KG1 (cell line): ENCODE measurements at regions not wholly inside any gene's neighbourhood (a gene's known extent, or its start where the extent isn't known, plus 50 kb on each side); places are given as distances from the start of the nearest gene placed in this dataset.
"Not testable (repeated sequence)": the region's sequence is repeated elsewhere in the genome, so short reads cannot be mapped to it uniquely, and the experiment has no call there.

Experiments
- DNase-seq: peaks from one replicate; lab custom pipeline; 2025; lab: John Stamatoyannopoulos, UW

DNA sequence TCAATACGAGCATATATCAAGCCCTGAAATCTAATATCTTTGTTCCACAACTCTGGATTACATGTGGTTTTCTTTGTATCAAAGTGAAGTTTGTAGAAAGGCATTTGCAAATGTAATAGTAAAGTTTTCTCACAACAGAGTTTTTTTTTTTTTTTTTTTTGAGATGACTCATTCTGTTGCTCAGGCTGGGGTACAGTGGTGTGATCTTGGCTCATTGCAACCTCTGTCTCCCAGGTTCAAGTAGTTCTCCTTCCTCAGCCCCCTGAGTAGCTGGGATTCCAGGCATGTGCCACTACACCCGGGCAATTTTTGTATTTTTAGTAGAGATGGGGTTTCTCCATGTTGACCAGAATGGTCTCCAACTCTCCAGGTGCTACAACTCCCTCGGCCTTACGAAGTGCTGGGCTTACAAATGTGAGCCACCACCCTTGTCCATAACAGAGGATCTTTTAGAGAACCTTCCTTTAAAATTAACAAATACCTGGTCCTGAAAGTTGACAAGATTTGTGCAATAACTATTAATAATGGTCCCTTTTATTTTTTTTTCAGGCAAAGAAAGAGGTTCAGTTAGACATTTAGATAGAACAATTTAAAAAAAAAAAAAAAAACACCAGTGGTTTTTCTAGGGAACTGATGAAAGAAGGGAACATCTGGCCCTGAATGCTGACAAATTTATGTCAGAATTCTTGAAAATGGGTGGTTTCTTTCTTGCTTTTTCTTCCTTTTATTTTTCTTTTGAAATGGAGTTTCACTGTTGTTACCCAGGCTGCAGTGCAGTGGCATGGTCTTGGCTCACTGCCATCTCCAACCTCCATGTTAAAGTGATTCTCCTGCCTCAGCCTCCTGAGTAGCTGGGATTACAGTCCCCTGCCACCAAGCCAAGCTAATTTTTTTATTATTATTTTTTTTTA, 278.5 kb downstream of the RPS4Y2 start:
- DNase-seq, result no peak

DNA sequence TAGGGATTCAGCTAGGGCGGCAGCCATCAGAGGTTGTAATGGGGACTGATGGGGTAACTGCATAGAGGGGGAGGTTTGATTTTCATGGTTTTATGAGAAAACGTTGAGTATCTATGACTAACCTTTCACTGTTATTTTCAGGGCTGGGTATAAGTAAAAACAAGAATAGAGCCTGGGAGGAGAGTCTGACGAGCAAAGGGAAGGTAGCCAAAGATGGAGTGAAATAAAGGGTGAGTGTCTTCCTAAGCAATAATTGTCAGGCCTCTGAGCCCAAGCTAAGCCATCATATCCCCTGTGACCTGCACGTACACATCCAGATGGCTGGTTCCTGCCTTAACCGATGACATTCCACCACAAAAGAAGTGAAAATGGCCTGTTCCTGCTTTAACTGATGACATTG, 281.5 kb downstream of the RPS4Y2 start:
- not testable (repeated sequence) for DNase-seq

DNA sequence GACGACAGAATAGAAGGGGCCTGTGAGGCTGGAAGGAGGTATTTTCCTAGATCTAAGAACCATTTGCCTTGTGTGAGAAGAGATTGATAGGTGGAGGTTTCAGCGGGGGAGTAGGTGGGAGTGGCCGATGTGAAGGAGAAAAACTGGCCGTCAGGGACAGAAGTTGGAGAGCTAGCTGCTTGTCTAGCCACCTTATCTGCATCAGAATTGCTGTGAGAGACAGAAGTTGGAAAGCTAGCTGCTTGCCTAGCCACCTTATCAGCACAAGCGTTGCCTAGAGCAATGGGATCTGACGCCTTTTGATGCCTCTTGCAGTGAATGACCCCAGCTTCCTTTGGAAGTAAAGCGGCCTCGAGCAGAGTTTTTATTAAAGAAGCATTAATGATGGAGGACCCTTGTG, 283.9 kb downstream of the RPS4Y2 start:
- no peak for DNase-seq

GRCh38 chrY:21040711-21041110, 284.8 kb downstream of the RPS4Y2 start:
- DNase-seq, result not testable (repeated sequence)

GRCh38 chrY:21073079-21073478, 317.2 kb downstream of the RPS4Y2 start:
- DNase-seq, result no peak

DNA sequence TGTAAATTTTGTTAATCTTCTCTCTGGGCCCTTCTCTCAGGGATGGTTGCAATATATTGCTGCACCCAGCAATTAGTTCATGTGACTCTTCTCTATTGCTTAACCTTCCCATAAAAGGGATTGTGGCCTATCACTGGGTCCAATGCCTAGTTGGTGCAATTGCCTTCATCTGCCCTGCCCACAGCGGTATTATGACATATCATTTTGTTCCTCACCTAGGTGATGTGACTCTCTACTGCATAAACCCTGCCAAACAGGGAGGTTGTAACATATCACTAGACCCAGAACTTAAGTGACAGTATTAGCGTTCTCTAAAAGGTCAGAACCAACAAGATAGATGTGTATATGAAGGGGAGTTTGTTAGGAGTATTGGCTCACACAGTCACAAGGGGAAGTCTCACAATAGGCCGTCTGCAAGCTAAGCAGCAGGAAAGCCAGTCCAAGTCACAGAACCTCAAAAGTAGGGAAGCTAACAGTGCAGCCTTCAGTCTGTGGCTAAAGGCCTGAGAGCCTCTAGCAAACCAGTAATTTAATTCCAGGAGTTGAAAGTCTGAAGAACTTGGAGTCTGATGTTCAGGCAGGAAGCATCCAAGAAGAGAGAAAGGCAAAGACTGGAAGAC, 317.8 kb downstream of the RPS4Y2 start:
- no peak for DNase-seq

DNA sequence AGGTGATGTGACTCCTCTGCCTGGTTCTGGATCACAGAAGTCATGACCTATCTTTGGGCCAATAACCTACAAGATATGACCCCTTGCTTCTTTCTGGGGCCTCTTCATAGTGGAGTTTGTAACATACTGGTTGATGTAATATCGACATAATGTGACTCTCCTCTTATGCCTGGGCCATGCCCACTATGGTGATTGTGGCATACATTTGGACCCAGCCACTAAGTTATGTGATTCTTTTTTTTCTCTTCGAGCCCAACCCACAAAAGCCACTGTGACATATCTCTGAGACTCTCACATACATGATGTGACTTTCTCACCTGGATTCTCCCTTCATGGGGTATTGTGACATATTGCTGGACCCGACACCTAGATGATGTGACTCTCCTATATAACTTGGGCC, 319.8 kb downstream of the RPS4Y2 start:
- DNase-seq, result no peak

DNA sequence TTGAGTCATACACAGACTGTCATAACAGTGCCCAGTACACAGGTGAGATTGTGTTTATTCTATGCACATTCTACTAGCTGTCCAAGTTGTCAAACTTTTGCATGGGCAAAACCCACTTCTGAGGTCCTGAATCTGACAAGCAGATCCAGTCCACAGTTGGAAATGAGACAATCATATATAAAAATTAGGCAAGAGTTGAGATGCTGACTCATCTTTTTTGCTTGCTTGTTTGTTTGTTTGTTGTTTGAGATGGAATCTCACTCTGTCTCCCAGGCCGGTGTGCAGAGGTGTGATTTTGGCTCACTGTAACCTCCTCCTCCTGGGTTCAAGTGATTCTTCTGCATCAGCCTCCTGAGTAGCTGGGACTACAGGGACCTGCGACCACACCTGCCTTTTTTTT, 323.8 kb downstream of the RPS4Y2 start:
- DNase-seq, result no peak

DNA sequence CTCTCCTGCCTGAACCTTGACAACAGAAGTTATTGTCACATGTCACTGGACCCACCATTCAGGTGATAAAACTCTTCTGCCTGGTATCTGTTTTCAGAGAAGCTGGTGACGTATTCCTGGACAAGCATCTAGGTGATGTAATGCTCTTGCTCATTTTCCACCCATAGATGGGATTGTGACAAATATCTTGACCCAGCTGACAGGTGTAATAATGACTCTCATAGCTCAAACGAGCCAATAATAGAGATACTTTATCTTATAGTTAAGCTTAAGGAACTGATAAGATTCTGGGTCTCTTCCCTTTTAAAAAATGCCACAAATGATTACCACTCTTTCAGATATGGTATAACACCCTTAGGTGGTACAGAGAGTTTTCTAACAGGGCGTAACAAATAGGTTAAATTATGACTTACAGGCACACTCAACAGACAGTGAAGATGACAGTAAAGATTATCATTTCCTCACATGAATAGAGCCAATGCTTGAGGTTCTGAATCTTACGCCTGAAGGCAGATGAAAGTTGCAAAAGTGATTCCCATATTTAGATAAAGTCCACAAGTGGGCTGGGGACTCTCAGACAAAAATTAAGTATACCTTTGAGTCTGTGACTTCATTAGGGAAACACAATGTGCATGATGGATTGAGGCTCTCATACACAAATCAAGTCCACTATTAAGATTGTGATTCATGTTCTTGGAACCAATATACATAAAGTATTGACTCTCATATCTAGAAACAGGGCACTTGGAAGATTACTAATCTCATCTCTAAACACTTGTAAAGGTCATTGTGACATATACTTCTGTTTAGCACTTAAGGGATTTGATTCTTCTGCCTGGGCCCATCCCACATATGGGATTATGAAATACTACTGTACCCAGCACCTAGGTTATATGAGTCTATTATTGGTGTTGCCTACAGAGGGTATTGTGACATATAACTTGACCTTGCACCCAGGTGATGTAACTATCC, 326.0 kb downstream of the RPS4Y2 start:
- DNase-seq, result no peak

DNA sequence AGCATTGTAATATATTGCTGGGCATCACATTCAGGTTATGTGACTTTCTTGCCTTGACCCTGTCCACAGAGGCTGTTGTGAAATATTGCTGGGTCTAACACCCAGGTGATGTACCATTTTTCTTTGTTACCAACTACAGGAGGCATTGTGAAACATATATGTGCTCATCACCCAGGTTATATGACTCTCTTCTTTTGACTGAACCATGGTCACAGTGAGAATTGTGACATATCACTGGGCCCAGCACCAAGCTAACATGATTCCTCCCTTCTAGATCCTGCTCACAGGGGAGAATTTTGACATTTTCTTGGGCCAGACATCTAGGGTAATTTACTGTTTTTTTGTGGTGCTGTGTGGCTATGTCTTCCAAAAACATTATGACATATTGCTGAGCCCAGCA, 326.7 kb downstream of the RPS4Y2 start:
- DNase-seq, result no peak

GRCh38 chrY:21091909-21092308, 336.0 kb downstream of the RPS4Y2 start:
- no peak for DNase-seq

GRCh38 chrY:21102507-21102906, 346.6 kb downstream of the RPS4Y2 start:
- no peak for DNase-seq

- DNase-seq, result no peak
Observed at GRCh38 chrY:21103885-21104284, 348.0 kb downstream of the RPS4Y2 start.

DNA sequence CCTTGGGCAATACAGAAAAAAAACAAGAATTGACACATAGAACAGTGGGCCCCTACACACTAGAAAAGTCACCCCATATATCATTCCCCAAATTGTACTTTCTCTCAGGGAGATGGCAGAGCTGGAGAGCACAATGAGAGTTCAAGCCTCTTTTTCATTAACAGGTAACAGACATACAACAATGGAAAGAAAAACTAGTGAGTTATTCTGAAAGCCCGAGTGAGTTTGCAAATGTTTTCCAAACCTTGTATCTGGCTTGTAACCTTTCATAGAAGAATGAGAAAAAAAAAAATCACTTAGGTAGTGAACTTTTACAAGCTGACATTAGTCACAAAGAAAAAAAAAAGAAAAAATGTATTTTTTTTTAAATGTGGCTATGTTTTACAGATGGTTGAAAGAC, 349.6 kb downstream of the RPS4Y2 start:
- DNase-seq, result no peak

DNA sequence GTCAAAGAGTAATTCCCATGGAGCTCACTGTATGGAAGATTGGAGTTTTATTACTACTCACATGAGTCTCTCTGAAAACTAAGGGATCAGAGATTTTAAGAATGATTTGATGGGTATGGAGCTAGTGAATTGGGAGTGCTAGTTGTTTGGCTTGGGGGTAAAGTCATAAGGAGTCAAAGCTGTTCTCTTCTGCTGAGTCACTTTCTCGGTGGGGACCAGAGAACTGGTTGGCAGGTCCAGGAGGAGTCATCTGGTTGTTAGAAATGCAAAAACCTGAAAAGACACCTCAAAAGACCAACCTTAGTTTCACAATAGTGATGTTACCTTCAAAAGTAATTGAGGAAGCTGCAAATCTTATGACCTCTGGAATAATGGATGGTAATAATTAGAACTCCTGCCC, 355.4 kb downstream of the RPS4Y2 start:
- no peak for DNase-seq

DNA sequence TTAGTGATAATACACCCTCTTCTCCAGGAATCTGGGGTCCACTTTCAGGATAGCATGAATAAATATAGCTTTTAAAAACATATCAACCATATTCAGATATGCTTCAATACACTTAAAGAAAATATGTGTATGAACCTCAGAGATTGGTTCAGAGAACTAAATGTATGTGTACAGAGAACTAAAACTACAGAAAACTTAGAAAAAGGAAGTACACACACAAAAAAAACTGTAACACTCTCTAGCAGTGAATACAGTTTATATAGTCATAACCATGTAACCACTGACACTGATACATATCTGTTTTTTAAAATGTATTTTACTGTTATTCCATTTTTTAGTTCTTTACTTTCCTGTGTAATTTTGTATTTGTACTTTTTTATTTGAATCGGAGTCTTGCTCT, 365.2 kb downstream of the RPS4Y2 start:
- no peak for DNase-seq

GRCh38 chrY:21135591-21135990, 375.5 kb upstream of the RBMY1B start:
- DNase-seq, result no peak

DNA sequence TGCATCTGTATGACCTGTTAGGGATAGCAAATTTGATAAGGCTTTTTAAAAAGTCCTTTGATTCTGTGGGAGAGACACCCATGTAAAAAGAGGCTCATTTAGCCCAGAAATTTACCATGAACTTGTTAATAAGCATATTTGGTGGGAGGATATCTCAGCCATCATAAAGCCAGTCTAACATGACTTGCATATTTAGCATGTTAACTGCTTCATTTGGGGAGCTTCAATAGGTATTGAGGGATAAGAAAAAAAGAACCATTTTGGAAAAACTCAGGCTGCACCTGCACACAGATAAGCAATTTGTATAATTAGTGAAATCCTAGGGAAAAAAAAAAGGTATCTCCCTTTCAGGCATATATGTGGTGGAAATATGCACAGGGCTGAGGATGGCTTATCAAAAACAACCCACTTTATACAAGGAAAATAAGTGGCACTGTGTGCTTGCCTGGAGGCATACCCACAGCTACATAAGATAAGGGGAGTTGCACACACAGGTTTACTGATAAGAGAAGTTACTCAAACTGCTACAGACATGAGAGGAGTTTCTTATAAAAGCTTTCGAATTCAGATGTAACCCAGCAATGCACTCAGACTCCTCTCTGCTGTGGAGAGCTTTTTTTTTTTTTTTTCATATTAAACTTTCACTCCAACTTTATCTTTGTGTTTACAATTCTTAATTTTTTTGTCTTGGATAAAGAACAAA, 372.9 kb upstream of the RBMY1B start:
- DNase-seq, result no peak

- no peak for DNase-seq
Observed at GRCh38 chrY:21146331-21146730, 364.8 kb upstream of the RBMY1B start.

GRCh38 chrY:21149971-21150370, 361.2 kb upstream of the RBMY1B start:
- DNase-seq, result no peak

DNA sequence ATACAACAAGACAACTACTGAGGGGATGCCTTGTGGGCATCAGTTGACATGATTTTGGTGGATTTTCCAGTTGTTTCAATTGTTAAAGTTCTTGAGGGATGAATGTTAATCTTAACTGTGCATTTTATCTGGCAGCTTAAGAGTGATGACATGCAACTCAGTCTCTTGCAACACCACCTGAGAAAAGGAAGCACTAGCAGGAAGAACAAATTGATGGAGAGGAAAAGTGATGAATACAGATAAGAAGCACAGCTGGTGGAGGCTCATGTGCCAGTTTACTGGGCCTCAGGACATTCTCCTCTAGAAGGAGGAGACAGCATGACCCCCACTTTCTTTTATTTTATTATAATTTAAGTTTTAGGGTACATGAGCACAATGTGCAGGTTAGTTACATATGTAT, 341.3 kb upstream of the RBMY1B start:
- no peak for DNase-seq
